HK-2 (cell line): ENCODE measurements at regions not wholly inside any gene's neighbourhood (a gene's known extent, or its start where the extent isn't known, plus 50 kb on each side); places are given as distances from the start of the nearest gene placed in this dataset.

Experiments used
- DNase-seq: peaks from one replicate; pipeline ENCODE4 v3.0.0-alpha.2; 2018; ENCODE audit not compliant: unreplicated experiment

- no peak for DNase-seq
These were observed 452.9 kb downstream of the LMO4 start for GRCh38 chr1:87781554-87781953.

- DNase-seq = no peak
These were observed 454.6 kb downstream of the LMO4 start for GRCh38 chr1:87783315-87783714.

- no peak for DNase-seq
These were observed 456.7 kb downstream of the LMO4 start for GRCh38 chr1:87785386-87785785.

DNA sequence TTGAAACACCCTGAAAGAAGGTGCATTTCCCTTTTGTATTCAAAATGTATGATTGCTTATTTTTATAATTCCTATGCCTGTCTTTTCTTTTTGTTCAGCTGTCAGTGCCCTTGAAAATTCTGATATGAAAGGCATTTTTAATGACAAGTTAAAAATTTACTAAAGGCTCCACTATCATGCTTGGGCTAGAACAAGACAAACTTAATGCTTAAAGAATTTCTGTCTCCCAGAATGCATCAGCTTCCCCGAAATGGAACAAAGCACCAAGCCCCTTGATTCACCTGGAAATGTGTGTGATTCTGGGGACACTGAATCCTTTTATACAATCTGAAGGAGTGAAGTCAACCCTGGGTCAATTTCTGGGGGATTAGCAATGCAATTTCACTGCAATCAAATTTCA, 457.5 kb downstream of the LMO4 start:
- DNase-seq = no peak

DNA sequence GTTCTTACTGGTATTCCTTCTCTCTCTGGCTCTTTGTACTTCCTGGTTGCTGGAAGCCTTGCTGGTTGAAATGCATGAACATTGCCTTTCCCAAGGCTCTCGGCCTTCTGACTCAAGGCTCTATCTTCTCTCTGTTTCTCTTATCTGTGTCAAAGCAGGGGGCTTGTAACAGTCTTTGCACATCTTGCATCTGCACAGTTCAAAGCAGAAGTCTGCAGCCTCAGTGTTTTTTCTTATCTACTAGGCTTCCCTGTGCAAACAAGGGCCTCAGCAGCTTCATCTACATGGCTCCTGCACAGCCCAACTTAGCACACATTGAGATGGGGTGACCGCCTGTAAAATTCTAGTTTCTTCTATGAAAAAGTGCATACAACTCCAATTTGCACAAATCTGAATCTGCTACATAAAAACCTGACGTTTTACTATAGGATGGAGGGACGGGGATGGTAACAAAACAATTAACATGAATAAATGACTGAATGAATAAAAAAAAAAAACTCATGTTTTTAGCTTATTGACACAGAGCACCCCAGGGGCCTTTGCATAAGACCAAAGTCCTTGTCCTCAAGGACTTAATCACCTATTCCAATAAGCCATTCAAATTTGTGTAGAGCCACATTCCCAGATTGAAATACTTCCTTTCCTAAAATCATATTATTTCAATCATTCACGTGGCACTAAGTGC, 458.3 kb downstream of the LMO4 start:
- no peak for DNase-seq

- no peak for DNase-seq
These were observed 458.9 kb downstream of the LMO4 start for GRCh38 chr1:87787551-87787950.

GRCh38 chr1:87790756-87791155, 462.1 kb downstream of the LMO4 start:
- DNase-seq = no peak

- DNase-seq = no peak
These were observed 463.5 kb downstream of the LMO4 start for GRCh38 chr1:87791931-87792740.

DNA sequence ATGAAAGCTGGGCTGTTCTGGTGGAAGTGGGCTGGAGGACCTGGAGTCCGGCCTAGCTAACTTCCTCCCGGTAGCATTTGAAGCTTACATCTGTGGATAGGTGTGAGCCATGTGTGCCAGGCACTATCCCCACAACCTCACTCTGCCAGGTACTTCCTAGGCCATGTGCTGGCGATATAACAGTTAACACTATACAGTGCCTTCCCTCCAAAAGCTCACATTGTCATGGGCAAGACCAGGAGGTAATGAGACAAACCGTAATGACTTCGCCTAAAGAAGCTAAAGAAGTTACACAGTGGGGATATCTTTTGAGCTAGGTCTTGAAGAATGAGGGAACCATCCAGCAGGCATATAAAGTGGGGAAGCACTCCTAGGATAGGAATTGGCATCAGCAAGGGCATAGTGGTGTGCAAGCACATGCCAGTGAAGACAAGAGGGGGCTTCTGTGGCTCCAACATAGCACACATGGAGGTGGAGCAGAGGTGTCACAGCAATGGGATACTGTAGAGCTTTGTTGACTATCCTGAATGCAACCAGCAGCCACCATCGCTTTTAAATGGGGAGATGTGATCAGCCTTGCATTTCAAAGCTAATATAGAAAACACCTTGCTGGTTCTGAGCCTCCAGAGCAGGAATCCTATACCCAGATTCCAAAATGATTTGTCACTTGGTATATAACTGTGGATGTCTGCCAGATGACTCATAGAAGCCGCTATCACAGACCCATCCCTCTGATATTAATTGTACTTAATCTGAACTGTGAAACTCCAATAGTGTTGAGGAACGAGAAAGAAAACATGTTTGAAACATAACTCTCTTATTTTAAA, 466.3 kb downstream of the LMO4 start:
- peak; percentile 41 for DNase-seq

DNA sequence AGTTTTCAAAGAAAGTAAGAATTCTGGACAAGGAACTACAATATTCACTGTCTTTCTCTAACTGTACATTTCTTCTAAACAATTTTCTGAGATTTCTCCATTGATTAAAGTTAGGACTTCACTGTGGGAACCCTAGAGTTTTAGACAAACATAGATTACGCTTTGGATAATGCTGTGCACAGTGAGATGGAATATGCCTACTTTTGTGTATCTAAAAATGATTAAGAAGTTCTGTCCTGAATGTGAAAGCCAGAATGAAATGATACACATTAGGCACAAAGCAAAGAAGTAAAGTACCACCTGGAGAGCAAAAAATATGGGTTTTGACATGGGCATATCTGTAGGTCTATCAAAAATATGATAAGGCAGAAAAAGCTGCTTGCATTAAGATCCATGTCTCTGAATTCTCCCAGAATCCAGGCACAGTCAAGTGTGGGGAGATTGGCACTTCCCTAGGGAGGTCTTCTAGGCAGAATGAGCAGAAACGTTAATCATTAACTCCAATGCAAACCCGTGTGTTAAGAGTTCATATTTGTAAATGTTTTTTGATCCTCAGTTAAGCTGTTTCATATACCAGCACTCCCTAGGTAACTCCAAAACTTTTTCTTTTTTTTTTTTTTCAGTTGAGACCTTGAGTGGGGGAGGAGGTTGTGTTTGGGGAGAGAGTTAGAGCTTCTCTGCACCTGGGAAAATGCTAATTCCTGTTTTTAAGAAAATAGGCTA, 467.1 kb downstream of the LMO4 start:
- peak; percentile 18 for DNase-seq

GRCh38 chr1:87796471-87796901, 467.8 kb downstream of the LMO4 start:
- no peak for DNase-seq

GRCh38 chr1:87799451-87799850, 470.8 kb downstream of the LMO4 start:
- no peak for DNase-seq

GRCh38 chr1:87800006-87800405, 471.3 kb downstream of the LMO4 start:
- DNase-seq = no peak

DNA sequence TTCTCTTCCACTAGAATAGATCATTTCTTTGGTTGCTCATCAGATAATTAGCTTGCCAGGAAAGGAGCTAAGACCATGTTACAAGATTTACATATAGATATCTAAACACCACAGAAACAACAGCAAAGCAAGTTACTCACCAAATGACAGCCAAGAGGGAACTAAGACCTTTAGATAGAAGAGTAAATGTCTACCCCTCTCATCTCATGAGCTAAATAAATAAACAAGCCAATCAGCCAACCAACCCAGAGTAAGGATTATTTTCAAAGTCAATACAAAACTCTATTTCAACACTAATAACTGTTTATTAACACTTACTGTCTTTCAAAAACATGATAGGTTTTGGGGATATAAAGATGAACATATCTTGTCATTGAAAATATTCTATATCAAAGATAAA, 474.7 kb downstream of the LMO4 start:
- no peak for DNase-seq

- DNase-seq = no peak
These were observed 475.4 kb downstream of the LMO4 start for GRCh38 chr1:87804128-87804527.

DNA sequence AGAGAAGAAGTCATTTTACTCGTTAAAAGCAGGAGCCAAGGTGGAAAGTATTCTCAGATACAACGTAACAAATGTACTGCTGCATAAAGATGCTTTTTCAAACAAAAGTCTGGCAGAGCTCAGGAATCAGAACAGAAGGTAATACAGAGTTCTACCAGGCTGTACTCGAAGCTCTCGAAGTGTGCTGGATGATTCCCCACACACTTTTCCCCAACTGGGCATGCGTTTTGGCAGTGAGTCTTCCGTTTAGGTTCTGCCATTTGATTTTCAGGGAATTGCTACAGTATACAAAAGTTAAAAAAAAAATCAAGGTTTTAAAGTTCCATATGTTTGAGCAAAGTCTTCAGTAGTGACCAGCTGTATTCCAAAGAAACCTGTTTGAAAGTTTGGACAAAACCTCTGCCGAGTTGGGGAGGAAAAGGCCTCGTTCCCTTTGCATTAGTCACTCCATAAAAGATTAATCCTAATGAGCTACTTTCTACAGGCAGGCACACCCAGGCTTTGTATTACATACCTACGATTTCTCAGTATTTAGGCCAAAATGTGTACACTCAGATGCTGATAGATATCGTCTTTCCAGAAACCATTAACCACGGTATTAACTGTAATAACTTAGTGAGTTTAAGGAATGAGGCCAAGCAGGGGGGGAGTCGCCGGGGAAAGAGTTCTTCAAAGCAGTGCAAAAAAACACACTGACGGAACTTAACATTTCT, 477.1 kb downstream of the LMO4 start:
- peak; percentile 50 for DNase-seq

DNA sequence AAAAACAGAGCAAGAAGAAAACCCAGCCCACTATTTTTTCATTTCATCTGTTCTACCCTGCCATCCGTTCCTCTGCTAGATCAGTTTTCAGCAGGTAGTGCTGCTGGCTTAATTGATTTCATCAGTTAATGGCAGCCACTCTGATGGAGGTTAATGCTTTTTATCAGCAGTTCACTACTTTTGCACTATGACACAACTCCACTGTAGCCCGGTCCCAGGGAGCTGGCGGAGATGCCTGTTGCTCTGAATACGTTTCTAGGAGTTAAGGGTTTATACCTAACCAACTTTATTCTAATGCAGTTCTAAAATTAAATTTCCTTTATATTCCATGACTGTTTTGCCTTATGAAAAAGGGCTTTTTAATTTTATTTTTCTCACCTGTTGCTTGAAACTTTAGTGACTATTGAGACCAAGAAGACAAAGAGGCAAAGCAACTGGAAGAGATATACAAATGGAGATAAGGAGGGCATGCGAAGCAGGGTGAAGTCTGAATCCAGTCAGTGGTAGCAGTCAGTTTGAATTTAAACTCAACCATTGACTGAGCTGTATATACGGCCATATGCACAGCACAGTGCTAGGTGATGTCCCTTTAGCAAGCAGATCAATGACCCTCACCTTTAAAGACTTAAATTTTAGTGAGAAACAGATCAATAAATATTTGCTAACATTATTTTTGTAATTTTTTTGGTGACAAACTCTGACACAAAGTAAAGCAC, 477.9 kb downstream of the LMO4 start:
- peak; percentile 22 for DNase-seq

DNA sequence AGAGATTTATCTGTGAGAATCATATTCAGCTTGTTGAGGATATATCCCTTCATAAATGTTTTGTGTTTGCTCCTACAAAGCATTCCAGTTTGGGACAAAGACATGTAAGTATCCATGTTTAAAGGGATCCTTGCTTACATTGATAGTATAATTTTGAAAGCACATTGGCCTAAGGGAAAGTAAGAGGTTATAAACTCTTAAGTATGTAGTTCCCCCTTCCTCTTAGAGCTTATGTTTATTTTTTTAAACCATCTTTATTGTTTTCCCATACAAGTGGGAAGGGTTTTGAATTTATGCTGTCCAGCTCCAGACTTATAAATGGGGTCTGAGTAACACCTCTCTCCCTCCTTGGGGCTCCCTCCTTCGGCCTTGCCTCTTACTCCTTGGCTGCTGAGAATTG, 481.5 kb downstream of the LMO4 start:
- no peak for DNase-seq

GRCh38 chr1:87812871-87813577, 484.3 kb downstream of the LMO4 start:
- DNase-seq = no peak

DNA sequence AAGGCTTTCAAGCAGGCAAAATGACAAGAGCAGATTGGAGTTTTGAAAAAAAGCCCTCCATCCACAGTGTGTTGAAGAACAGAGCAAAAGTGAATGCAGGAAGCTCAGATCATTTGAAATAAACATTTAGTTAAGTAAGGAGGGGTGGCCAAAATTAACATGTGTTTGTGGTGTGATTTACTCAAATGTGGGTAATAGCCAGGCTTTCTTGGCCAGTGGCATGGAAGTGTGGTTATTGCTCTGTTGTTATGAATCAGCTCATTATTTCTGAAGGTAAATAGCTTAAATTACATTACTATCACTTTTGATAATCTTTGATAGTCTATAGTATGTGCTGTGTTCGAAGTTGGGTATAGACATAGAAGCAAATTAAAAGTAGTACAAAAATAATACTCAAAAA, 485.9 kb downstream of the LMO4 start:
- DNase-seq = no peak
